Upper lobe of left lung (tissue), 4 donors: ENCODE measurements at regions not wholly inside any gene's neighbourhood (a gene's known extent, or its start where the extent isn't known, plus 50 kb on each side); places are given as distances from the start of the nearest gene placed in this dataset.

ENCODE experiments used
- POLR2A ChIP-seq, 4 donors: fragments of 450-650 bp; IDR thresholded peaks; one replicate each; pipeline ENCODE4 v1.5.1; 2016 to 2017; ENCODE audit warnings: antibody characterized with exemption in 4 of 4, mild to moderate bottlenecking in 2 of 4
- POLR2AphosphoS5 ChIP-seq, 2 donors: sonication (generic); formaldehyde crosslinking; IDR thresholded peaks; one replicate each; pipeline ENCODE4 v1.5.1; 2017; ENCODE audit warnings: antibody characterized with exemption in 2 of 2

DNA sequence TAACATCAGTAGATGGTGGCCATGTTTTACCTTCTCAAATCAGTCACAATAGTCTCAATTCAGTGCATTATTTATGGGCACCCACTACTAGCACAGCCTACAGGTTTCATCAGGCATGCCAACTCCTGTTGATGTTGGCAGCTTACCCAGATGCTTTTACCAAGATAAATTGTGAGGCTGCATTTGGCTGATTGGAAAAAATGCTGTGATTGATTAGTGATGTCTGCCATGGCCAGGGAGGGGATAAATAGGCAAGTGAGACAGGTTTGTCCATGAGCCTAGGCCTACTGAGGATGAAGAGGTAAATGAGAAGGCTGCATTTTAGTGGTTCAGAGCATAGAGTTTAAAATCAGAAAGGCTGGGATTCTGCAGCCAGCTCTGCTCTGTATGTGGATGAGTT, 227.1 kb downstream of the NFATC2 start:
- no peak for TF ChIP-seq POLR2A (IDR thresholded peaks at IDR 0.05)
- no peak for TF ChIP-seq POLR2AphosphoS5 (IDR thresholded peaks at IDR 0.05)
